Anterior cingulate cortex (tissue), 58 donors: ENCODE measurements at regions not wholly inside any gene's neighbourhood (a gene's known extent, or its start where the extent isn't known, plus 50 kb on each side); places are given as distances from the start of the nearest gene placed in this dataset.
A peak's percentile ranks its signal among the peaks of the same experiment; 100 is the strongest.

Experiments
- DNase-seq, 58 donors: peaks; one replicate each; lab custom pipeline; 2025; lab: John Stamatoyannopoulos, UW

DNA sequence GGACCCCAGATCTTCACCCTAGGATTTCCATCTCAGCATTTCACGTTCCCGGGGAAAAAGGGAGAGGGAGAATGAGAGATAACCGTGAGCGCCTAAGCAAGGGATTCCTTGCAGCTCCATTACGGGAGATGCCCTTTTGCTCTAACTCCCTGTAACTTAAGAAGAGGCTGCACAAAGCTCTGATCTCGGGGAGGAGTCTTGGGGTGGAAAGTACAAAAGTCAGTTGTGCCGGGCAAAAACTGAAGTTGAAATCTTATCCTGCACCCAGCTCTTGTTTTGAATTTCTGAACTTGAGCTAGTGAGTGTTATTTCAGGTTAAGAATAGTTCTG is 256.4 kb upstream of the SOX21 start:
- DNase-seq, result peak in 1 of 58 donors; percentile 1

DNA sequence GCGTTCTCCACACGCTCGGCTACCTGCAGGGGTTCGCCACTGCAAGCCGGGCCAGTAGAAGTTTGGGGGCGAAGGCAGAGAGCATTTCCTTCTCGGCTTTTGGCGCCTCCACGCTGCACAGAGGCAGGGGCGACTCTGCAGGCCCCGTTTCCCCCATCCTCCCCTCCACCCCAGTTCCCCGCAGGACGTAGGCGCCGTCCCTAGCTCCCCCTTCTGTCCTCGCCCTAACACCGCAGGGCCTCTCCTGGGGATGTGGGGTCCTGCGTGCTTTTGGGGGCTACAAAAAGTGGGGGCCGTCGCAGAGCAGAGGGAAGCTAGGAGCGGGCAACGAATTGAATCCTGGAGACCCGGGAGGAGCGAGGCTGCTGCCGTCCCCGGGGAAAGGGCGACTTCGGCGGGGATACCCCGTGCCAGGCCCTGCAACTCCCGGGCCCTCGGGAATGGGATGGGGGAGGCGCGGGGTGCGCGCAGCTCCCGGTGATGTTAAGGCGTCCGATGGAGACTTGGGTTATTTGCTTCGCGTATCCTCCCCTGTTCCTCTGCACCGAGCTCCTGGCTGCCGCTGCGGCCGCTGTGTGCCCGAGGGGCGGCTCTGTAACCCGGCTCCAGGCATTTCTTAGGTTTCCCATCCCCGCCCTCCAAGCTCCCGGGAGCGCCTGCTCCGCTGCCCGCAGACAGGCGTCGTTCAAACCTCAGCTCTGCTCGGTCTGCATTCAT is 255.9 kb upstream of the SOX21 start:
- peak in 47 of 58 donors; percentile 16 to 76 (median 45) for DNase-seq

DNA sequence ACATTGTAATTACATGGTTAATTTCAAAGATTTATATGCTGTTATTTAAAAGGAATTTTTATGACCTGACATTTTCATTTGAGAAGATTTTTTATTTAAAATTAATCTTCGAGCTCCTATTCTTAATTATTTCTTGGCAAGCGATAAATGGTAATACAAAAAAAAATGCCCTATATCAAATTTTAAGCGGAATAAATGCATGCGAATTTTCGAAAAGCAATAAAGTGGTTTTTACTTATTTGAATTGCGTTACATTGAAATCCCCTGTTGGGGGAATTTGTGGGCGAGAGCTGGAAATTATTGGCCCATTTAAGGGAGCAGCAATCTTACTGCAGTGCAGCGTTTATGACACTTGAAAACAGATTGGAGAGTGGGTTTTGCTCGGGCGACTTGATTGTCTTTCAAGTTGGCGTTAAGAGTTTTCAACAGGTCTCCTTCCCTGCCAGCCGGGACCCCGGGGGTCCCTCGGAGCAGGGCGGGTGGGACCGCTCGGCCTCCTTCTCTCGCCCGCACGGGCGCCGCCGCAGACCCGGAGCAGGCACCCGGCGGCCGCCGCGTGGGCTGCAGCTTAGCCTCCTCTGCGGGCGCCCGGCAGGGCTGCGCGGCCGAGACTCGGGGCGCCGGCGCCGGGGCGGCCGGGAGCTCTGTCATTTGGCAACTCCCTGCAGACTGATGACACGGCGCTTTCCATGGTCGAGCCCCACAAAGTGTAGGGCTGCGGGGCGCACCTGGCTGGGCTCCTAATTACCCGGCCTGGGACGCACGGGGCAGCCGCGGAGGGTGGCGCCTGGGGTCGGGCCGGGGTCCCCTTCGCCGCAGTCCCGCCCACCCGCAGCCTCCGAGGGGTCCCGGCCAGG is 255.1 kb upstream of the SOX21 start:
- DNase-seq, result peak in 23 of 58 donors; percentile 14 to 71 (median 42)

DNA sequence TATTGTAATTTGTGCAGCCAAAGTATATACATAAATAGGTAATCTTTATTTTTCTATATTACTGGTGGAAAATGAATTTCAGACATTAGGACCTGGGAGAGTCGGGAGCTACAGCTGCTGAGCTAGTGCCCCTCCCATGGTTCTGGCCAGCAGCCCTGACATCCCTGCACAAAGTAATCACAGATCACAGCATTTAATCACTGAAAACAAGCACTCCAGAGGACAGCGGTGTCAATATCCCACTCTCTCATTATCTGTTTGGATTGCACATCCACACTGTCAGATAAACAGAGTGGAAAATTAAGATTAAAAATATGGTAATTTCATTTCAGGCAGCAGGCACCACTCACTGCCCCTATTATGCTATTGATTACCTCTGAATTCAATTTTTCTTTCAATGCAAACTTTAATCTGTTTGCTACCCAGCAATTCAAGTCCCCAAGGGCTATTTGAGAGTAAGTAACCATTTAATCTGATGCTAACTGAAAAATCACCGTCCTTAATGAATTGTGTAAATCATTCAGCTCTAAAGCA is 254.1 kb upstream of the SOX21 start:
- peak in 2 of 58 donors; percentile 1 to 6 for DNase-seq

DNA sequence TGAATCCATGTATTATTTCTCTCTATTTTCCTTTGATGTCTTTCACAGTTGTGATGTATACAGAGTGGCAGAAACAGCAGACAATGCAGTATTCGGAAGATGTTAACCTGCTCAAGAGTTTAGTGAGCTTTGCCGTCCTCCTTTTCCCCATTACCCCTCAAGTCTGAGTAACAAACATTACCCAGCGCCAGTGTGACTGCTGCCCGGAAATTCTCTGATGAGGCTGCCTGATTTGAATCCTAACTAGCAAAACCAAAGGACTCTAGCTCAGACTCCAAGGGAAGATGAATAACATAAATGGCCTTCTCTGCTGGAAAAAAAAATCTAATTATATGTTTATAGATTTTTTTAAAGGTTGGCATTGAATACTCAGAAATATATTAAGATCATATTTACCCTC is 247.3 kb upstream of the SOX21 start:
- DNase-seq, result peak in 24 of 58 donors; percentile 1 to 67 (median 9)

DNA sequence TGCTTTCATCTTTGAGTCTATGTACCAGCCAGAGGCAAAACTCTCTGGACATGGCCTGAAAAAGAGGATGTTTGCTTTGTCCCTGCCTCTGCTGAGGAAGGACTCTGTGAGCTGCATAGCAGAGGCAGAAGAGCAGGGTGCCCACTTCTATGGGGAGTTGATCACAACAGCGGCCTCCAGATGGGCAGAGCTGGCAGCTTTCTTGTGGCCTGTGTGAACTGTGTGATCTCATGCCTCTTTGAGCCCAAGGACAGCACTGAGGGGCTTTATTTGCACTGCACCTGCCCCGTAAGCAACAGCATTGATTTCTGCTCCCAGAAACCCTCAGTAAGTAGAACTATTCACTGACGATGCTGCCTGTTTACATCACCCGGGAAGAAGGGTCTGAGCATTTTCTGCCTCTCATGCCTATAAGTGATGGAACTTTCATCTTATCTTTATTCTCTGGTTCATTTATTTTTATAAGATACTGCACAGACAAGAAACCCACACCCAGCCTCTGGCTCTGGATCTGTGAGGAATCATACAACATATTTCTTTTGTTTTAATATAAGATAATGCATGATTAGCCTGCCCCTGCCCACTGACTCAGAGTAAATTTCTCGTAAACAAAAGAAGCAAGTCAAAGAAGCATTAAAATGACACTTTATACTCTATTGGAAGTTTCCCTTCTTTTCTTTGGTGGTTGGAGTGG is 244.2 kb upstream of the SOX21 start:
- DNase-seq, result peak in 42 of 58 donors; percentile 2 to 60 (median 26)

DNA sequence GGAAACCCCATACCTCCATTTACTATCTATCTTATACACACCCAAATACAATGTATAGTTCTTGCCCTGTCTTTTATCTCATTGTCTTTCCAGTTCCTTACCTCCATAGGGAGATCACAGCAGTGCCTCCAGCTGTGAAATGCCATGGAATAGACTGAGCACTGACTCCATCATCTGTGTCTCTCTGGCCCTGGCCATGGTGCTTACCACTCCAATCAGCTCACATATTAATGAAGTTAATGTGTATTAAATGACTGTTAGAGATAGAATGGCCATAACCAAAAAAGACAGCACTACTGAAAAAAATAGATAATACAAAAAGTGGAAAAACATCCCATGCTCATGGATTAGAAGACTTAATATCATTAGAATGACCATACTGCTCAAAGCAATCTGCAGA is 240.4 kb upstream of the SOX21 start:
- no peak for DNase-seq

DNA sequence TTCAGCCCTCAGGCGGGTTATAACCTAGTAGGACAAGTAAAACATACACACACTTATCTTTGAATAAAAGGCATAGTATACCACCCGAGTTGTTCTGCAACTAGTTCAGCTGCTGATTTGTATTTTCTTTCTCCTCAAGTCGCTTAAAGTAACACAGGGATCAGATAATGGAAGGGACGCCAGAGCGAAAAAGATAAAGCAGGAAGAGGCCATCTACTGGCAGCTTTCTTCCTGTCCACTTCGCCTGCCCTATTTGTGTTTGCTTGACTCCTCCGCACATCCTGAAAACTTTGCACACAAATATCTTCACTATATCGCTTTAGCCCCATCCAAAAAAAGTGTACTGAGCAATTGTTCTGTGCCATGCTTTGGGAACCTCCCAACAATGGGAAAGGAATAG is 238.0 kb upstream of the SOX21 start:
- peak in 5 of 58 donors; percentile 4 to 27 (median 9) for DNase-seq

DNA sequence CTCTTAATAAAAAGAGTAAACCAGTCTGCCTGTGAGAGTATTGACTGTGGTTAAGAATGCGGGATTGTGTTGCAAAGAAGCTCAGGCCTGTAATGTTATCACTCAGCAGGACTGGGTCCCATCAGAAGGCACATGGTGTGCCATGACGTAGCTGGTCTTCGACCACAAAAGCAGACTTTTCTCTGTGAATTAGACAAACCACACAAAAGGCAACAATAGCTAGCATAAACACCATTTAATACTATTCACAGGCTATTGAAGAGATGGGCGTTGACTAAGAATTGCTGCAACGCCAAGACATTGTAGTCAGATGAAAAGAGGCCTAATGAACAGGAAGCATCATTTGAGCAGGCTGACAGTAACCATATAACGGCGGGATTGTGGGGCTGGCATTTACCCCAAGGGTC is 235.6 kb upstream of the SOX21 start:
- DNase-seq, result peak in 18 of 58 donors; percentile 2 to 74 (median 16)

DNA sequence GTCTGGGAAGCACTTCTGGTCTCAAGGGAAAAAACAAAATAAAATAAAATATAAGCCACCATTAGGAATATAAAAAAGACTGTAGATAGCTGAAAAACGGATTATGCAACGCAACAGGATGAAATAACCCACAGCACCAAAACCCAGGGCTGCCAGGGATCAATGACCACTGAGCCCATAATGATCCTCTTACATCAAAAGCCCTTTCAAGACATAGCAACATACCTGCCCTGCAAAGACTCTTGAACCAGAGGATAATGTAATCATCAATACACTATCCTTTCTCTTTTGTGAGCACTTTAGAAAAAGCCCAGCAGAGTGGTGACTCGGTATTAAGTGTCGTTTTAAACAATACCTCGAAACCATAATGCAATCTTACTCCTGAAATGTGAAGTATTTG is 235.0 kb upstream of the SOX21 start:
- no peak for DNase-seq

DNA sequence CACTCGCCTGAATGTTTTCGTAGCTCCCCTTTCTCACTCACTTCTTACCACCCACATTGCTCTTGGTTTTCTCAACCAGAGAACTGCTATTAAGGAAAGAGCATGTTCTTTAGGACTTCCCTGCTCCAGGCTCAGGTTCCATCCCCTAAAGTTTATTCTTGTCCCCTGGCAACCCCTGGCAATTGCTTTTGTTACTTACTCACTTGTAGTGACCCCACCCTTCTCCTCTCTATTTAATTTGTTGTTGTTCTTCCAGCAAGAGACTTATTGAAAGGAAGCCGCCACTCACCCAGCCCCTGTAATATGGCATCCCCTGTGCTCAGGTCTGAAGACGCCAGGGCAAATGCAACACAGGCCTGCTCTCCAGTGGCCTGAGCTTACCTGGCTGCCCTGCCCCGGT is 233.7 kb upstream of the SOX21 start:
- no peak for DNase-seq

DNA sequence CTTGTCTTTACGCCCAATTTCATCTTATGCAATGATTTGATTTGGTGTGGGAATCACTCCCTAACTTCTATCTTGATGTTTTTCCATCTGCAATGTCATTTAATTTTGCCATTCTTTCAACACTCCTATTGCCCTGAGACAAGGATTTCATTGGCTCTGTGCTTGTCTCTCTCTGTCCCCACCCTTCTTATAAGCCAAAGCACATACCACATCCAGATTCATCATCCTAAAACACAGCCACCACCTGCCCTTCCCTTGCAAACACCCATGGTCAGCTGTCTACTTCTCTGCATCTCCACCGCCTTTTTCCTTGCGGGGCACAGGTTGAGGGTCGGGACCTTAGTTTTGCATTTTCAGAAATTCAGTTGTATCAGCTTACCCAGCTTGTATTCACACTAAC is 225.8 kb upstream of the SOX21 start:
- DNase-seq, result no peak

DNA sequence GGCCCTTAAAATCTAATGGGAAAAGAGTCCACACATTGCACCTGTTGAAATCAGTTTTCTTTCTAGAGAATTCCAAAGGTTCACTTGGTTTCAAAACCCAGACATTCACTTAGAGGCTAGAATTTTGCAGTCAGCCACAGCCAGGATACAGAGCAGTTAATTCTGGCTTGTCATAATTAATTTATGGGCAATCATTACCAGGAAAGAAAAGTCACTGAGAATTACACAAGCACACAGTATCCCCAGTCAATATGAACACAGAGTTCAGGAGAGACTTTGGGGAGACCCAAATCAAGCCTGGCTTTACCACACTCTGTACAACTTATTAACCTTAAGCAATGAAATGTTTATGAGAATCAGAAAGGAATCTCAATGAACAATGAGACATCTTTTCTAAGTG is 224.3 kb upstream of the SOX21 start:
- DNase-seq, result no peak

DNA sequence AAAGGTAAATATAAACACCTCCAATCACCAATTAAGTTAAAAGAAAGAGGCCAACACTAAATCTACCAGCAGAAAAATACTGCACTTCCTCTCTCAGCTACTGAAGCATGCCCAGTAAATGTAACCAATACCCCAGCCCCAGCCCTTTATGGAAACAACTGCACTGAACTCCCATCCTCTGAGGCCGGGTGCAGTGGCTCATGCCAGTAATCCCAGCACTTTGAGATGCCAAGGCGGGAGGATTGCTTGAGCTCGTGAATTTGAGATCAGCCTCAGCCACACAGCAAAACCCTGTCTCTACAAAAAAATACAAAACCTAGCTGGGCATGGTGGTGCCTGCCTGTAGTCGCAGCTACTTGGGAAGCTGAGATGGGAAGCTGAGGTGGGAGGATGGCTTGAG is 221.6 kb upstream of the SOX21 start:
- no peak for DNase-seq

DNA sequence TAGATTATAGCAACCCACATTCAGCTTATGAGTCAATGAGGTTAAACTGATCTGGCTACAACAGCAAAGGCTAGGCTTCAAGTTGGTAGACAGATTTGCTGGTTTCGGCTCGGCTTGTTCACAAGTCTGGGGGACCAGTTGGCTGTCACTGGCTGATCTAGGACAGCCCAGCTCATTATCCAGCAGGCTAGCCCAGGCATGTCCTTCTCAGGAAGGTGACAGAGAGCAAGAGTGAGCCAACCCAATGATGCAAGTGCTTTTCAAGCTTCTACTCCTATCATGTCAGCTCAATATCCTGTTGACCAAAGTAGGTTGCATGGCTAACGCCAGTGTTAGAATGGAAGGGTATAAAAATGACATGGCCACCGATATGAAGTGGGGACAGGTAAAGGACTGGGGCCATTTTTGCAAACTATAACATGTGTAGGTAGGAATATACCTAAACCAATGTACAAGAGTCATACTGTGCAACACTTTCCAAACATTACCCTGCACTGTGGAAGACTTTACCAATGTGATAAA is 220.9 kb upstream of the SOX21 start:
- no peak for DNase-seq

DNA sequence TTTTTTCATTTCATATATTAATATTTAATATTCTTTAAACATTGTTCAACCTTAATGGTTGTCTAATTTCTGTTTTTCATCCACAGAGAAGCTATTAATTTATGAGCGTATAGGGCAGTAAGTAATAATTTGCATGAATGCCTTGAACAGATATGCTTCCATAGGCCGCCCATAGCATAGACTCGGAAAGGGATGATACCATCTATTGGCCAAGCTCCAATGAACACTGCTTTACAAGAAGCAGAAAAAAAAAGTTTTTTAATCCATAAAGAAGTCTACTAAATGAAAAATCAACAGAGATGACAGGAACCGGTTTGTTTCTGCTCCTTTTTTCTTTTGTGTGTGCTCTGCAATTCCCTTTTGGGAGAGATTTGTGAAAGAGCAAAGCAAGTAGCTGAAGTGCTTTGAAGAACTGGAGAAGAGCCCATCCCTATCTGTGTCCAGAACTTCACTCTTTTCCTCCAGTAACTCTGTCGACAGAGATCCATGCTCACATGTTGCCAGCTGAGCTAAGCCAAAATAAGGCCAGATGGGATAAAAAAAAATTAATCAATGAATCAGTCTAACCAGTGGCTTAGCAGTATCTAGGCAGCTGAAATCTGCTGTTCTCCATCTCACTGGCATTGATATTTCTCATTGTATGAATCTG is 215.9 kb upstream of the SOX21 start:
- no peak for DNase-seq

DNA sequence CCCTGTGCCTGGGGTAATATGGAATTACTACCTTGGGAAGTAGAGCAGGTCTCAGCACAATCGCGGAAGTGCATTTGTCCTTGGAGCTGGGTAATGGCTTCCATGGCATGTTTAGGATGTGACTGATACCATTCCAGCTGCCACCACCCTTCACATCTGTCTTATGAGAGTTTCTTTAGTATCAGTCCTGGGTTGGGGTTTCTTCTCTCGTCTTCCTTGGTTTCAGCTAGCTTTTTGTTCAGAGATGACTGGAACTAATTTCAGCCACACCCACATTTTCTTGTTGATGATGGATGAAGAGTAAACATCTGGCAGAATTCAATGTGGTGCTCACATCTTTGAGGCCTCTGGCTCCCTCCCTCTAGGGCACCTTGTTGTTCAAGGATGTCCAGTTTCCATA is 212.9 kb upstream of the SOX21 start:
- no peak for DNase-seq

DNA sequence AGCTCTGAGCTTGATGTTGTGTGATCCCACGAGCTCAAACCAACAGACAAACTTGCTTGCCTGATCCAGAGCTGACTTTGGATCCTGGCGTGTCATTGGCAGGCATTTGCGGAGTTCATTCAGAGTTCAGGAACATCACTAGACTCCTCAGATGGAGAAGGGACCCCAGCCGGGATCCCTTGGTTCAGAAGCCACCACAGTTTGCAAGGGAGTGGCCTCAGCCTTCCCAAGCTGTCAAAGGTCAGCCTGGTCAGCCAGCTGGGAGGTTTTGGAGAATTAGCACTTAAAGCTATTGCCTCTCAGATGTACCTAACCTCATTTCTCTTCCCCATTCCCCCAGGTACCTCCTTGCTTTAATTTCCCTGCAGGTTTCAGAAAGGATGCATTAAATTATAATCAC is 208.8 kb upstream of the SOX21 start:
- no peak for DNase-seq

DNA sequence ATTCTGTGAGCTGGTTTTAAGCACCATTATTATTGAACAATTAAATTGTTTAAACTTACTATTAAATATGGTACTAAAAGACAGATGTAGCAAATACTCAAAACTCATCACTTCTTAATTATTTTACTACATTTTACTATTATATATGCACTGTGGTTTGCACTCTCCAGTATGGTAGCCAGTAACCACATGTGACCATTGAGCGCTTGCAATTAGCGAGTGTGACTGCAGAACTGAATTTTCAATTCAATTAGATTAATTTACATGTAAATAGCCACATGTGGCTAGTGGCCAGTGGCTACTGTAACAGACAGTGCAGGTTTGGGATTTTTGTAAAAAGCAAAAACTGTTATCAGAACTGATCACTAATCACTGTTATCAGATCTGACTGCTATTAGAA is 208.2 kb upstream of the SOX21 start:
- DNase-seq, result no peak

DNA sequence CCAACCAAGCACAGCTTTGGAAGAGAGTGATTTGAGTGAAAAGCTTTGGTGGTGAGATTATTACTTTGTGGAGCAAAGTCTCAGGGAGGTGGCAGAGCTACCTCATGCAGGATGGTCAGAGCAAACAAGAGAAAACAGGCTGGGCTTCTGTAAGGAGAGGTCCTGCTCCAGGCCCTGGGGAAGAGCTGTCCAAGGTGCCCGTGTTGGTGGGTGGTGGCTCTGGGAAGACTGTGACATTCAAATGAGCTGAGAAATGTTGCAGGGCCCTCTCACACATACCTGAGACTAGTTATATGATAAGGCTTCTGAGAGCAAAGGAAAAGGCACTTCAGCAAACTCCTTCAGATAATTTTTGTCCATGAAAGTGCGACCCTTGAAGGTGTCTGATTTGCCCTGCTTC is 205.5 kb upstream of the SOX21 start:
- no peak for DNase-seq
